Stimulated activated CD8-positive, alpha-beta memory T cell treated with anti-CD3 and anti-CD28 coated beads, Interleukin-2, amount 100 ng/mL, for 1 hour (primary cell): ENCODE measurements at regions not wholly inside any gene's neighbourhood (a gene's known extent, or its start where the extent isn't known, plus 50 kb on each side); places are given as distances from the start of the nearest gene placed in this dataset.

Experiments used
- DNase-seq, 2 donors: peaks; one replicate each; pipeline ENCODE4 v3.0.0-alpha.2; 2020; ENCODE audit warnings: low read depth in 2 of 2

DNA sequence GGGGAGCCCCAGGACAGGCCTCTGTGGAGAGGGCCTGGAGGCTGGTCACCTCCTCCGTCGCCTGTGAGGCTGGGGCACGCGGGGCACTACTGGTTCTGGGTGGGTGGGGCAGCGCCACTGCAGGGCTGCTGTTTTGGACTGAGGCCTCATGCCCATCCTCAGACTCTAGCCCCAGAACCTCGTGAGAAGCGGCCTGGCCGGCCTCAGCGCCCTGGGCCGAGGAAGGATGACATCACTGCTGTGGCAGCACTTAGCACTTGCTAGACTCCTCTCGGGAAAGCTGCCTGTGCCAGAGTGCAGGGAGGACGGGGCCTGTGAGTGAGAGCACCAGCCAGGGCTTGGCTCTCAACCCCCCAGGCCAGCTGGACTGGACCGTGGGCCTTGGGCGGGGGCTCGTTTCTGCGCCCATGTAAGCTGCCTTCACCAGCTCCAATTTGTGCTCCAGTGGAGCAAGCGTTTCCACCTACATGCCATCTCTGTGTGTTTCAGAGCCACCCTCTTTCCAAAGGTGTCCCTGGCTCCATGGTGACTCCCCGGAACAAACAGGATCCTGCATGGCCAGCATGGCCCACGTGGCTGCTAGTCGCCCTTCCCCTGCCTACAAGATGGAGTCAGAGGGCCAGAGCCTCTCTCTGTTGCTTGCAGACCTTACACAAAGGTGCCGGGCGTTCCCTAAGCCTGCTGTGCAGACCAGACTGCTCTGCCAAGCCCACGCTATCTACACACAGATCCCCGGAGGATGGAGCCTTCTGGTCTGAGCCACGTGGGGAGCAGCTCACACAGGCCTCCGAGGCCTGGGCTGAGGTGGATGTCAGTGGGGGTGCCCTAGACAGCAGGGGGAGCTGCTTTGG, 102.9 kb downstream of the CTTN start:
- no peak for DNase-seq

DNA sequence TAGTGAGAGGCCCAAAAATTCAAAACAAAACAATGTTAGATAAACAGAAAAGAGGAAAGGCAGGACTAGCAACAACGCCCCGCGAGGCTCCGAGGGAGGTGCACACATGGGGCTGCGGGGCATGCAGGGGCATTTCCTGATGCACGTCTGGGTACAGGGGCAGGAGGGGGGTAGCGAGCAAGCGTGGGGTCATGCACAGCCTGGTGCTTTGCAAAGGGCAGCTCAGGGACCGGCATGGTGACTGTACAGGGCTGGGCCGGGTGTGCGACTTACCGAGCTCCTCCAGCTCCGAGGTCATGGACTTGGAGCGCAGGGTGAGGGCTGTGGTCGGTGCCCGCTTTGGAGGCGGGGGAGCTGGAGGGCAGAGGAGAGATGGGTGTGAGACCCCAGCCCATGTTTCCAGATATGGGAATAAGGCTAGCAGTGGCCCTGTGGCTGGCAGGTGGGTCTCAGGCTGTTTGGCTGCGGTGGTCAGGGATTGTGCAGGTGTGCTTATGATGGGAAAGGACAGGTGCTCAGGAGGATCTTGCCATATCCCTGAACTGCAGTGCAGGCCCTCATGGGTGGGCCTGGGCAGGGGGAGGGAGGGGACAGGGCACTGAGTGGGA, 103.7 kb downstream of the CTTN start:
- DNase-seq = no peak

DNA sequence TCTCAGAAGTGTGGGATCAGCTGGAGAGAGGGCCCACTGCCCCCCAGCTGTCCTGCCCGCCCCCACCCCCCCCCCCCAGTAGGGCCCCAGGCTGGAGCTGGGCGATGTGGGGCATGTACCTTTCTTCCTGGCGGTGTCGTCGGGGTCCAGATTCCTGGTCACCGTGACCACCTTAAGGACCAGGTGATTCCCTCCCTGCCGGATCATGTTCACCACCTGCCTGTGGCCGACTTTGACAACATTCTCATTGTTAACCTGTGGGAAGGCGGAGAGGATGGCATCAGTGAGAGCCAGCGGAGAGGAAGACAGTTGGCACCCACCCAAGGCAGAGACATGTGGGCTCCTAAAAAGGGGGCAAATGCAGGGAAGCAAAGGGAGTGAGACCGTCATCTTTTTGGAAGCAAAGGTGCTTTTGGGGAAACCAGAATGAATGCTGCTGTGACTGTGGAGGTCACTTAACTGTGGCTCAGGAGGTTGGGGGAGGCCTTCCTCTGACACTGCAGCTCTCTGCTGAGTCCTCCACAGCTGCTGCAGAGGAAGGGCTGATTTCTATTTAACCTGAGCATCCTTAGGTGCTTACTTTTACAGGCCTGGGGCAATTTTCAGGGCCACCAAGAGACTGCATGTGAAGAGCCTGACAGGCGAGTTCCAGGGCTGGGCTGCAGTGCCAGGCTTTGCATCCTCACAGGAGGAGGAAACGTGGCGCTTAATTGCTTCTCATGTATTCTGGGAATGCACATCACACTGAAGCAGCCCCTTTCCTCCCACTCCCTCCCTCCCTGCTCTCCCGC, 104.5 kb downstream of the CTTN start:
- no peak for DNase-seq

DNA sequence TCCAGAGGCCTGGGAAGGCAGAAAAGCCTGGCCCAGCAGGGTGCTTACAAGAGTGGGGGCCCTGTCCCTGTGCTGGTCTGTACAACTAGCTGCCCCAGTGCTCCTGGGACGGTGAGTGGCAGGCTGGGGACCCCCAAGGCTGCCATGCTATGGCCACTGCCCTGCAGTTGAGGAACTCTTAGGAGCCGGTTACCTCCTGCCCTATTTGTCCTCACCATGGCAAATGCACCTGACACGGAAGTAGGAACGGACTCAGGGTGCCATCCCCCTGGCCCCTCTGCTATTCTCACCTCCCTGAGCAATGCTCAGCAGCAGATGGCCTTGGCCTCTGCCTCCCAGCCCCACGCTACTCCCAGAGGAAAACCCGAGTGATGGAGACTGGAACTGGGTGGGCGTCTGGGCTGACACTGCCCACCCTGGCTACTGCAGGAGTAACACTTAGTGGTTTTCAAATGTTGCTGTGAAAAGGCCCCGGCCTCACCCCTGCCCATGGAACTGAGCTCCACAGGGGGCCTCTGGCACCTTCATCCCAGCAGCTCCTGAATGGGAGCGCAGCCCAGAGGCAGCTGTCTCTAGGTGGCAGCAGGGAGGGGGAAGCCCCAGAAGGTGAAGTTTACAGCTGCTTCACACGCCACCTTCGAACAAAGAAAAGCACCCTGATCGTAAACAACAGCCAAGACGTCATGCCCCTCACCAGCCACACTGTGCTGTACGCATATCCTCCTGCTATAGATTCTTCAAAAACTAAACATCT, 105.3 kb downstream of the CTTN start:
- no peak for DNase-seq

GRCh38 chr11:70504246-70505020, 106.1 kb downstream of the CTTN start:
- DNase-seq = no peak

DNA sequence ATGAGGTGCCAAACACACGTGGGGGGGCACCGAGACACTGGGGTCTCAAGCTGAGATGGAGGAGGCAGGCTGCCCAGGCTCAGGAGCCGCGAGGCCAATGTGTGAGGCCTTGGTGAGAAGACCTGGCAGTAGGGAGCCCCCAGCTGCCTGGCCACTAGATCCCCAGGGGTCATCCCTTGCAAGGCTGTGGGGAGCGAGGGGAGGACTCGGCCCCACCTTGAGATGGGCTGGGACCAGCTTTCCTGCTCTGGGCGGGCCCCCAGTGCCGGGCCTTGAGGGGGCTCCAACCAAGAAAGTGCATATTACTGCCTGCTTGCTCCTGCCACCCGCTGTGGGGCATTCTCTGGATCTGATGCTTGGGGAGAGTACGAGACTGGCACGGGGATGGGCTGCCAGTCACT, 107.0 kb downstream of the CTTN start:
- DNase-seq = no peak

DNA sequence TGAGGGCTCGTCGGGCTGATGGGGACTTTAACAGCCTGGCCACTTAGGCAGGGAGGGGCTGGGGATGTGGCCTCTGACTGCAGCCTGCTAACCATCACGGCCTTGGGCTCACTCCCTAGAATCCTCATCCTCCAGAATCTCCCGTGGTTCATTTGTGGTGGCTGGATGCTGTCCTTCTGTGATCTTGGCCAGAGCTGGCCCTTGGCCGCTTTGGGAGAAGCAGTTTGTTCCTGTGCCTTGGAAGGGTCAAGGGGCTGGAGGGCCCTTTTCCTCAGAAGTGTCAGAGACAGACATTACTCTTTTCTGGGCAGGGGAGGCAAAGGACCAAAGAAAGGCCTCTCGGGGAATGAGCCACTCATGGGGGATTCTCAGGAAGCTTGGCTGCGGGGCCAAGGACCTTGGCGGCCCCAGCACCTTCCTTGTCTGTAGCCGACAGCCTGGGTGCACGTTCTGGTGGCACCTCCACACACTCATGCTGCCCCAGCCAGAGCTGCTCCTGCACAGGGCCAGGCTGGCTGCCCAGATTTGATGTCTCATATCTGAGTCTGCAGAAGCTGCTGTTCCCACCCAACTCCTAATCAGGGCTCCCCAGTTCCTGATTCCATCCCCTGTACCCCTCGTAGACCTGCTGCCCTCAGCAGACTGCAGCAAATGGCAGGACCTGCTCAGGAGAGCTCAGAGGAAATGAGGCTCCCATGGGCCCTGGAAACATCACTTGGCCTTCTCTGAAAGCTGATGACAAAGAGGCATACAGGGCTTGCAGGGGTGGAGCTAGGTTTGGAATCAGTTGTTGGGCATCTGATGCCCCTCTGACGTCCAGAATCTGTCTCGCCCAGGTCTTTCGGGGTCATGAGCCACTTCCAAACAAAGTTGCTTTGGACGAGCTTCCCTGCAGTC, 107.7 kb downstream of the CTTN start:
- no peak for DNase-seq

- no peak for DNase-seq
These were observed 108.3 kb downstream of the CTTN start for GRCh38 chr11:70506658-70506970.

DNA sequence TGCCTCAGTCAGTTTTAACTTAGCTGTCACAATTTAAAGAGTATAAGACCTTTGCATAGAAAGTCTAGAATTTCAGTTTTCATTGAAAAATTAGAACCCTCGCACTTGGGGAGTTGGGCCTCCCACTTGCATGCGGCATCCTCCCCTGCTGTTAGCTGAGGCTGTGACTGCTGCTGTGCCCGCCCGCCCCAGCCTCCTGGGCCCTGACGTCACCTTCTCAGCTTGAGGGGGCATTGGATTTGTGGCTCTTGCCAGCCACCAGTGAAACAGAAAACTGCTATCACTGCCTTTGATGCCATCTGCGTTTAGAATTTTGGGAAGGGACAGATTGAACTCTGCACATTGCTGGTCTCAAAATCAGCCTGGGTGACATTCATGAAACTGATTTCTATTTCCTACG, 108.7 kb downstream of the CTTN start:
- no peak for DNase-seq

DNA sequence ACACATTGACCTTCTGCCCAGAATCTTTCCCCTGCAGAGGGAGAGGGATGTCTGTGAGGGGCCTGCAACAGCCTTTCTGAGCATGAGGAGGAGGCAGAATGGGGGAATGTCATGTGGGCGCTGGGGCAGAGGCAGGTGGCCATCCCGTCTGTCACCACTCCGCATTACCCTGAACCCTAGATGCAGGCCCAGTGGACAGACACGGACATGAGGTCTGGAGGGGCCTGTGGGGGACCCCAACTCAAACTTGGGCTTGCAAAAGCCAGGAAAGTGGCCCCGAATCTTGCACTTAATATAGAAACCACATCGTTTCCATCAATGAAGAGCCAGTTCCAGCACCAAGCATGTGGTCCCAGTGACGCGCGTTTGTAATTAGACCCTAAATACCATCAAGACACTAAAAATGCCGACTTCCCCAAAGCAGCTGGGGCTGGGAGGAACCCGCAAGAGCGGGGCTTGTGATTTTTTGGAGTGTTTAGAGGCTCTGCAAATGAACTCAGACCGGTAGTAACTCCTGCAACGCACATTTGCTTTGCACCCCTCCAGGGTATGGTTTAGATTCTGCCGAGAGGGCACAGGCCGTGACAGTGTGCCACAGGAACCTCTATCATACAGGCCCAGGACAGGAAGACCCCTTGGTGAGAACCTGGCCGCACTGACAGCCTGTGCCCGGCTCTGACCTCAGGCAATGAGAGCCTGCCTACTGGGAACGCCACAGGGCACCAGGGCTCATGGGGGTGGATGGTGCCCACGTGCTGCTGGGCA, 109.3 kb downstream of the CTTN start:
- DNase-seq = no peak

DNA sequence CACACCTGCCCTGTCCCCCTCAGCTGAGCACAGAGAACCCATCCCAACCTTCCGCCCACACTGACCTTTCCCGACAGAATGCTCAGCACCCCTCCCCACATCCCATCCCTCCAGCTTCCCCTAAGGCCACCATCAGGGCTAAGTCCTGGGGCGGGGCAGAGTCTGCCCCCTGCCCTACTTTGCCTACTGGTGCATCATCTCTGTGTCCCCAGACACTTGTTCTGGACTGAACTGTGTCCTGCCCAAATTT, 109.8 kb downstream of the CTTN start:
- no peak for DNase-seq

GRCh38 chr11:70509476-70509875, 111.1 kb downstream of the CTTN start:
- DNase-seq = no peak

GRCh38 chr11:70510106-70510505, 111.8 kb downstream of the CTTN start:
- DNase-seq = no peak

- DNase-seq = no peak
These were observed 112.2 kb downstream of the CTTN start for GRCh38 chr11:70510571-70510970.

GRCh38 chr11:70511345-70511744, 113.0 kb downstream of the CTTN start:
- DNase-seq = no peak

DNA sequence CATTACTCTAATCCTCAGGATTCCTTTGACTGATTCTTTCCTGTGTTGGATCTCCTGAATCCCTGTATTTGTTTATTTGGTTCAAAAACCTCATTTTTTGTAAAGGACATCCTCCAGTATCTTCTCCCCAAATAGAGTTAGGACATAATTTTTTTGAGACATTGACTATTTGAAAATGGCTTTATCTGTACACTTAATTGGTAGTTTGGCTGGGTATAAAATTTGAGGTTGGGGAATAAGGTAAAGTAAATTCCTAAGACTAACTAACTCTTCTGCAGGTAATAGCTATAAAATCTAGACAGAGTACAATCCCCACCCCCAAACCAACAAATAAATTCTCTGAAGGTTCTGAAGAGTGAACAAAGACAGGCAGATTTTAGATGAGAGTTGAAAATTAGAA, 114.4 kb downstream of the CTTN start:
- no peak for DNase-seq

- DNase-seq = no peak
These were observed 118.9 kb downstream of the CTTN start for GRCh38 chr11:70517203-70517602.

DNA sequence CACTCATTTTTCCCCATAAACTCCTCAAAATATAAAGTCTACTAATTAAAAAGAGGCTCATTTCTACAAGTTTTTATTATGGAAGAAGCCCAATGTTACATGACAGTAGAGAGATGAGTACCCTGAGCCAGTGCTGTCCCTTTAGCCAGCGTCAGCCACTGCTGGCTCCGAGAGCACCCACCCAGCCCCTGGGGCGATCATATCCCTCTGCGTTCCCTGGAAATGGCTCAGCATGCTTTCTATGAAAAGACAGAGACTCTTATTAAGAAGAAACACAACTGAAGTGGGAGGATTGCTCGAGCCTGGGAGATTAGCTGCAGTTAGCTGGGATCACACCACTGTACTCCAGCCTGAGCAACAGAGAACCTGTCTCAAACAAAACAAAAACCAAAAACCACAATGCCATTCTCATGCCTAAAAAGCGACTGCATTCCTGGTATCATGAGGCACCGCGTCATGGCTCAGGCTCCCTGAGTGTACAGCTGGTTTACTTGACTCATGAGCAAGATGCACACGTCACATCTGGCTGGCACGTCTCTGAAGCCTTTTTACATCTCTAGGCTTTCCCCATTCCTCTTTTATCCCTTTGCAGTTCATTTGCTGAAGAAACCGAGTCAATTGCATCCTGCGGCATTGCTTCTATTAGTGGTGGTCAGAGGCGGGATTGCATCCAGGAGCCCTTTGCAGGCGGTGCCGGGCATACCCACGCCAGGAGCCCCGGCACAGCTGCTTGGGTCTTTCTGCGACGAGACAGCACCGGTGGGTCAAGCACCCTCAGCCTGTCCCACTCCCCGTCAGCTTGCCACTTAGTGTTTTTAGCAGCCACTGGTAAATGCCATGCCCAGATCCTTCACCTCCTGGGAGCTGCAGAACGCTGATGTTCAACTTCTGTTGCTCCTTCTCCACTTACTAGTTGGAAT, 119.9 kb downstream of the CTTN start:
- no peak for DNase-seq

DNA sequence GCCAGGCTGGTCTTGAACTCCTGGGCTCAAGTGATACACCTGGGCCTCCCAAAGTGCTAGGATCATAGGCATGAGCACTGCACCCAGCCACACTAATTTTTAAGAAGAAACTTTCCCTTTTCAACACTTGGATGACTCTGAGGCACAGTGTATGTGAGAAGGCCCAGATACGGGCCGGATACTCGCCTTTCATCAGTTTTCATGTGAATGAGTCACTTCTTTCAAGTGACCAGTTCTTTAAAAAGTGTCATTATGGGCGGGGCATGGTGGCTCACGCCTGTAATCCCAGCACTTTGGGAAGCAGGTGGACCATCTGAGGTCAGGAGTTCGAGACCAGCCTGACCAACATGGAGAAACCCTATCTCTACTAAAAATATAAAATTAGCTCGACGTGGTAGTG, 120.8 kb downstream of the CTTN start:
- DNase-seq = no peak
